ENCODE measurements at regions not wholly inside any gene's neighbourhood (a gene's known extent, or its start where the extent isn't known, plus 50 kb on each side); places are given as distances from the start of the nearest gene placed in this dataset.

GRCh38 chr2:126329173-126329572, 326.8 kb upstream of the GYPC start:
- no peak for DNase-seq (ENCODE audit: extremely low spot score in 2 of 2)
- Histone ChIP-seq H3K27me3 (no peaks in the 10 kb centered on the region), H3K4me1 (no peaks in the 10 kb centered on the region), H3K4me3 (no peak overlapping the region), H3K36me3 (no peaks in the 10 kb centered on the region), H3K27ac (no peak overlapping the region), H3K9me3 (peaks cover 6% of the 10 kb centered on the region)
- TF ChIP-seq POLR2AphosphoS5 (IDR thresholded peaks at IDR 0.05; ENCODE audit: insufficient read depth in 1 of 2, low read depth in 1 of 2), result no peak
- no peak for TF ChIP-seq CTCF (IDR thresholded peaks at IDR 0.05)
- no peak for TF ChIP-seq POLR2A (IDR thresholded peaks at IDR 0.05)
- intact Hi-C loops (cut with DNase I), result no loop called here

- TF ChIP-seq POLR2AphosphoS5 (IDR thresholded peaks at IDR 0.05; ENCODE audit: insufficient read depth in 1 of 2, low read depth in 1 of 2) (no peak), CTCF (IDR thresholded peaks at IDR 0.05) (no peak), POLR2A (IDR thresholded peaks at IDR 0.05) (no peak)
- H3K9me3 ChIP-seq, result no peaks in the 10 kb centered on the region
- no peak overlapping the region for H3K27ac ChIP-seq
- H3K36me3 ChIP-seq, result no peaks in the 10 kb centered on the region
- intact Hi-C loops (cut with DNase I), result no loop called here
- no peaks in the 10 kb centered on the region for H3K4me1 ChIP-seq
- no peak overlapping the region for H3K4me3 ChIP-seq
- no peaks in the 10 kb centered on the region for H3K27me3 ChIP-seq
- DNase-seq (ENCODE audit: extremely low spot score in 2 of 2), result no peak
These were observed 313.5 kb upstream of the GYPC start for GRCh38 chr2:126342457-126342856.

- H3K9me3 ChIP-seq, result no peaks in the 10 kb centered on the region
- intact Hi-C loops (cut with DNase I), result no loop called here
These were observed 312.8 kb upstream of the GYPC start for GRCh38 chr2:126343136-126343535.

GRCh38 chr2:126344493-126344892, 311.5 kb upstream of the GYPC start:
- Histone ChIP-seq H3K27me3 (no peaks in the 10 kb centered on the region), H3K4me1 (no peaks in the 10 kb centered on the region), H3K27ac (no peak overlapping the region), H3K9me3 (no peaks in the 10 kb centered on the region), H3K36me3 (no peaks in the 10 kb centered on the region), H3K4me3 (no peak overlapping the region)
- intact Hi-C loops (cut with DNase I), result no loop called here
- TF ChIP-seq POLR2AphosphoS5 (IDR thresholded peaks at IDR 0.05; ENCODE audit: insufficient read depth in 1 of 2, low read depth in 1 of 2), result no peak
- no peak for TF ChIP-seq CTCF (IDR thresholded peaks at IDR 0.05)
- no peak for TF ChIP-seq POLR2A (IDR thresholded peaks at IDR 0.05)
- no peak for DNase-seq (ENCODE audit: extremely low spot score in 2 of 2)

More at GRCh38 chr2:126343136-126343535, 312.8 kb upstream of the GYPC start:
- H3K27me3 ChIP-seq, result no peaks in the 10 kb centered on the region
- H3K4me1 ChIP-seq, result no peaks in the 10 kb centered on the region
- H3K36me3 ChIP-seq, result no peaks in the 10 kb centered on the region
- DNase-seq (ENCODE audit: extremely low spot score in 2 of 2), result no peak
- no peak overlapping the region for H3K27ac ChIP-seq
- no peak overlapping the region for H3K4me3 ChIP-seq
- TF ChIP-seq CTCF (IDR thresholded peaks at IDR 0.05) (no peak), POLR2AphosphoS5 (IDR thresholded peaks at IDR 0.05; ENCODE audit: insufficient read depth in 1 of 2, low read depth in 1 of 2) (no peak), POLR2A (IDR thresholded peaks at IDR 0.05) (no peak)

GRCh38 chr2:126345691-126346090, 310.3 kb upstream of the GYPC start:
- no peak for TF ChIP-seq CTCF (IDR thresholded peaks at IDR 0.05)
- TF ChIP-seq POLR2AphosphoS5 (IDR thresholded peaks at IDR 0.05; ENCODE audit: insufficient read depth in 1 of 2, low read depth in 1 of 2), result no peak
- no peak for TF ChIP-seq POLR2A (IDR thresholded peaks at IDR 0.05)
- no peak for DNase-seq (ENCODE audit: extremely low spot score in 2 of 2)
- H3K4me1 ChIP-seq, result no peaks in the 10 kb centered on the region
- H3K27me3 ChIP-seq, result no peaks in the 10 kb centered on the region
- no peaks in the 10 kb centered on the region for H3K36me3 ChIP-seq
- no peak overlapping the region for H3K27ac ChIP-seq
- intact Hi-C loops (cut with DNase I), result no loop called here
- no peak overlapping the region for H3K4me3 ChIP-seq
- no peaks in the 10 kb centered on the region for H3K9me3 ChIP-seq
